HG02981 (cell line): ENCODE measurements at regions not wholly inside any gene's neighbourhood (a gene's known extent, or its start where the extent isn't known, plus 50 kb on each side); places are given as distances from the start of the nearest gene placed in this dataset.
A peak's percentile ranks its signal among the peaks of the same experiment; 100 is the strongest.
"Not testable (repeated sequence)": the region's sequence is repeated elsewhere in the genome, so short reads cannot be mapped to it uniquely, and the experiment has no call there.

ENCODE experiments used
- ATAC-seq: cut with Tn5 transposase; IDR thresholded peaks from one replicate; pipeline ENCODE4 v1.9.1; 2021; ENCODE audit warnings: mild to moderate bottlenecking, moderate library complexity; ENCODE audit not compliant: unreplicated experiment

DNA sequence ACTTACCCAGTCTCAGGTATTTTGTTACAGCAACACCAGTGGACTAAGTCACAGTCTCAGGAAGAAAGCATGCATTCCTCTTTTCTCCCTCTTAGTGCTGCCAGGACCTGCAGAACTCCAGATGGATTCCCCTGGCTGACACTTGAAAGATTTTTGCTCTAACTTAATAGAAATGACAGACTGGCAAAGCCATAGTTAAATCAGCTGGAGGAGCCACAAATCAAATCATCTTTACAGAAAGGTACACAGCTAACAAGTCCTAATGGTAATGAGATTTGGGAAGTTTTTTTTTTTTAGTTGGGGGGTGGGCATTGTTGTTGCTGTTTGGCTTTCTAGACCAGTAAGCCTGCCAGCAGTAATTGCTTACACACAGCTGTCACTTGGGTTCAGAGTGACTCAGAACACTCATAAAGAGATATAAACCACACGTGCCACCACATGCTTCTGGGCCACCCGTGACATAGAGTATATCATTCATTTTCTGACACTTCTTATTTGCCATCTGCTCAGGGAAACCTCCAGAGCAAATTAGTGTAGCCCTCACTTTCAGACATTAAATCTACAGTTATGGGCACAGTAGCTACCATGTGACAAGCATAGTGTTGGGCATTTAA, 72.4 kb downstream of the FH start:
- peak; percentile 44 for ATAC-seq

DNA sequence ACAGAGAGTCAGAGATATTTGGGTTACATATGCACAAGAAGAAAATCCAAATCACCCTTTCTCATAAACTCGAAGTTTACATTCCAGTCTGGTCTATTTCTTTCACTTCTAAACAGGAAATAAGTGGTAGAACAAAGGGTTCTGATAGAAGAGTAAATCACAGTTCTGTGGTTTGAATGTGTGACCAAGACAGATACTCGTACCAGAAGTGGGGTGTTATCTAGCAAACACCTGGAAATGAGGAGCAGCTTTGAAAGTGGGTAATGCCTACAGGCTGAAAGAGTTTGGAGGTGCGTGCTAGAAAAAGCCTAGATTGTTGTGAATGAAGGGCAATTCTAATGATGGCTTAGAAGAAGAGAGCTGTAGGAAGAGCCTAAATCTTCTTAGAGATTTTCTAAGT, 74.7 kb downstream of the FH start:
- no peak for ATAC-seq

DNA sequence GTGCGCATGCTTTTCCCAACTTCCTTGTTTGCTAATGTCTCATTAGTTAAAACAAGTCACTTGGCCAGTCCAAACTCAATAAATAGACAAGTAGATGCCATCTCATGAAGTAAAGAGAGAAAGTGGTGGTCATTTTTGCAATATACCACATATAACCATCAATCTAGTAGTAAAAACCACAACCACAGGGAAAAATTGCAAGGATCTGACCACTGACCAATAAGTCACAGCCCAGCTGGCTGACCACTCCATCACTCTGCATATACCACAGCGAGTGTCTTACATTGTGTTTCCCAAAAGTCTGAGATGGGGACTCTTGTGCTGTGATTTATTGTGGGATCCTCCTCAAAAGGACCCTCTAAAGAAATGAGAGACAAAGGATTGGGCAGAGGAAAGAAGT, 76.0 kb downstream of the FH start:
- ATAC-seq = no peak

DNA sequence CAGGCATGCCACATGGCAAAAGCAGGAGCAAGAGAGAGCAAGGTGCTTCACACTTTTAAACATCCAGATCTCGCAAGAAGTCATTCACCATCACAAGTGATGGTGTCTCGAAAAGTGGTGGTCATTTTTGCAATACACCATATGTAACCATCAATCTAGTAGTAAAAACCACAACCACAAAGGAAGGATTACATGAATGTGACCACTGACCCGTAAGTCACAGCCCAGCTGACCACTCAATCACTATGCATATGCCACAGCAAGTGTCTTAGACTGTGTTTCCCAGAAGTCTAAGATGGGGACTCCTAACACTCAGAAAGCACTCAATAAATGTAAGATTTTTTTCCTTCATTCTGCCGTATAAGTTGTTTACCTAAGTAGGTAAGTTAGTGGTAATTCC, 76.9 kb downstream of the FH start:
- no peak for ATAC-seq

DNA sequence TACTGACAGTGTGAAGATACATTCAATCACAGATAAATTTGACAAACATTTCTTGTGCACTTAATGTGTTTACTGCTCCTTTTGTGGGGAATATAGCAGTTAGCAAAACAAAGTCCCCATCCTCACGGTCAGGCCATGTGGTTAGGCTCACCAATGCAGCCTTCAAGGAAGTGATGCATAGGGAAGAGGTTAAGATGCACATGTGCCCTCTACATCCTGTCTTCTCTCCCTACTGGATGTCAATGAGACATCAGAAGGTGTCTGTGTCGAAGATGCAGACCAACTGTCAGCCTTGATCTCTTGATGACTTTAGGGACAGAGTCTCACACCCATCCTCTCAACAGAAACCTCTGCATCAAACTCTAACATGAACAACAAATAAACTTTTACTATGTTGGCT, 78.7 kb downstream of the FH start:
- no peak for ATAC-seq

DNA sequence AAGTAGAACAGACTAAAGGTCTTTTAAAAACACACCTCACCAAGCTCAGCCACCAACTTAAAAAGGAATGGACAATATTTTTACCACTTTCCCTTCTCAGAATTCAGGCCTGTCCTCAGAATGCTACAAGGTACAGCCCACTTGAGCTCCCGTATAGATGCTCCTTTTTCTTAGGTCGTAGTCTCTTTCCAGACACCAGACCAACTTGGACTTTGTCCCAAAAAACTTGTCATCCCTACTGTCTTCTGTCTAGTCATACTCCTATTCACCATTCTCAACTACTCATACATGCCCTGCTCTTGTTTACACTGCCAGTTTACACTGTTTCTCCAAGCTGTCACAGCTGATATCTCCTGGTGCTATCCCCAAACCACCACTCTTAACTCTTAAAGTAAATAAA, 80.9 kb downstream of the FH start:
- not testable (repeated sequence) for ATAC-seq

DNA sequence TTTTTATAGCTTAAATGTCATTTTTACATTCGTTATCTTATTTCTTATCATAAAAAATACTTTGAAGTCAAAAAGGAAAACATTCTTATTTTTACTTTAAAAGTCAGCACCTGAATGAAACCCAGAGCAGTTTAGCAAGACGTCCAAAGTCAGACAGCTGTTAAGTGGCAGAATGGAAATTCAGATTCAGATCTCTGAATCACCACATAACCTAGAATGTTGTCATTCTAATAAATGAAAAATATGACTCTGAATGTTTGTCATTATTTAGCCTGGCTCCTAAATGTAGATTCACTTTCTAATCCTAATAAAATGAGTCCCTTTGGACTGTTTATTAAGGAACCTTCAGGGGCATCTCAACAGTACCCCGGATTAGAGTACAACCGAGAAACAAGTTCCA, 75.2 kb upstream of the RGS7 start:
- no peak for ATAC-seq

DNA sequence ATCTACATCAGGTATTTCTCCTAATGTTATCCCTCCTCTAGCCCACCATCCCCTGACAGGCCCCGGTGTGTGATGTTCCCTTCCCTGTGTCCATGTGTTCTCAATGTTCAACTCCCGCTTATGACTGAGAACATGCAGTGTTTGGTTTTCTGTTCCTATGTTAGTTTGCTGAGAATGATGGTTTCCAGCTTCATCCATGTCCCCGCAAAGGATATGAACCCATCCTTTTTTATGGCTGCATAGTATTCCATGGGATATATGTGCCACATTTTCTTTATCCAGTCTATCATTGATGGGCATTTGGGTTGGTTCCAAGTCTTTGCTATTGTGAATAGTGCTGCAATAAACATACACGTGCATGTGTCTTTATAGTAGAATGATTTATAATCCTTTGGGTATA, 68.1 kb upstream of the RGS7 start:
- ATAC-seq = not testable (repeated sequence)

DNA sequence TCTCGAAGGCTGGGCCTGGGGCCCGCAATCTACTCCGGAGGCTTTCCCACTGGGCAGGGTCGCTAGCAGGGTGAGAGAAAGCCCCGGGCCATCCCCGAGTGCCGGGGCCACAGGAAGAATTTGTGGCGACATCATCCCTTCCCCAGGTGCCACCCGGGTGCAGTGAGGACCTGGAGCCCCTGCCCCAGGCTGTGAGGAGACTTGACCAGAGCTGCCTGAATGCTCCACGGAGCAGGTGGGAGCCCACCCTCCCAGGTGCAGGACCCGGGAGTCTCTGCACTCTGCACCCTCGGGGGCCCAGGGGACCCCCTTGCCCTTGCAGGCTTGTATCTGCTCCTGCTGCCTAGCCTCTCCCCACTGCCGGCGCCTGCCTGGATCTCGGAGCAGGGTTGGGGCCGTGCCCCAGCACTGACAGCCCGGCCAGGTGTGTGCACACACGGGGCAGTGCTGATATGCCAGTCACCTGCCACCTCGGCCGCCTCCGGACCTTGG, 67.5 kb upstream of the RGS7 start:
- peak; percentile 5 for ATAC-seq

DNA sequence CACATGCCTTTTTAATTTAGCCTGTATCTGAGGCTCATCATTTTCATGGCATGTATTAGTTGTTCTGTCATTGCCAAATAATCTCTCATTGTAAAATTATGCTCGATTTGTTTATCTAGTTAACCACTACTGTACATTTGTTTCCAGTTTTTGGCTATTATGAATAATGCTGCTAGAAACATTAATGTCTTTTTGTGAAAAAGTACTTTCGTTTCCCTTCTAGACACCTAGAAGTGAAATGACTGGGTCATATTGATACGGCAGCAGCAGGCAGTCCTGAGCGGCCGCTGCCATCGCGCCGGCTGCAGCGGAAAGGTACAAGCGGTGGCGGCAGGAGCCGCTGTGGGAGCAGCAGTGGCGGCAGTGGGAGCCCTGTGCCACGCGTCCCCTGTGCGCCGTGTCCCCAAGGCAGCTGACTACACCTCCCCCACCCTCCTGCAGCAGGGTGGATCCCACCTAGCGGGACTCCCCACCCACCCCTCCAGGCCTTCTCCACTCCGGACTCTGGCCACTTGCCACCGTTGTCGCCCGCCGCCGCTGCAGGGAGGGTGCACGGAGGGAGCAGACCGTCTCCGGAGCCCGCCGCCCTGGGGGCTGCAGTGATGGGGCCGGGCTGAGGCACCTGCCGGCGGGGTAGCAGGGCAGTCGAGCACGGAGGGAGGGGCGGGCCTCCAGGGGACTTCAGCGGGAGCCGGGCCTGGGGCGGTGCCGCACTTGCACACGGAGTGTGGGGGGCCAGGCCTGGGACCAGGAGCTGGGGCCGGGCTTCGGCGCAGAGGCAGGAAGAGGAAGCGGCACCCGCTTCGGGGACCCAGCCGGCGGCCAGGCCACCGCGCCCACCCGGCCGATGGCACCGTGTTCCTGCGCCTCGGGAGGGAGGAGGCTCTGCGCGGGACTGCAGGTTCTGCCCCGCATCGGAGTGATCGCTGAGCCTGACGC, 66.8 kb upstream of the RGS7 start:
- ATAC-seq = peak; percentile 86

DNA sequence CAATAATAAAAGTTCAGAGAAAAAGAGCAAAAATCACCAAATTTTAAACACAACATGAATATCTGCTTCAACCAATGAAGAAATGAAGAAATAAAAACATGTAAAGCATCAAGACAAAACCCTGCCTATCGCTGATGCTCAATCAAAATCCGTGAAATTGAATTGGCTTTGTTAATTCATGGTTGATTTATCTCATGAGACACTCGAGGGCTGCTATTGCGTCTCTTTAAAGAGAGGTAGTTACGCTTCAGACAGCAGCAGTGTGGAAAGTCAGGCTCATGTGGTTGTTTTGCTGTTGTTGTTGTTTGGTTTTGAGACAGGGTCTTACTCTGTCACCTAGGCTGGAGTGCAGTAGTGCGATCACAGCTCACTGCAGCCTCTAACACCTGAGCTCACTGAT, 65.5 kb upstream of the RGS7 start:
- no peak for ATAC-seq

DNA sequence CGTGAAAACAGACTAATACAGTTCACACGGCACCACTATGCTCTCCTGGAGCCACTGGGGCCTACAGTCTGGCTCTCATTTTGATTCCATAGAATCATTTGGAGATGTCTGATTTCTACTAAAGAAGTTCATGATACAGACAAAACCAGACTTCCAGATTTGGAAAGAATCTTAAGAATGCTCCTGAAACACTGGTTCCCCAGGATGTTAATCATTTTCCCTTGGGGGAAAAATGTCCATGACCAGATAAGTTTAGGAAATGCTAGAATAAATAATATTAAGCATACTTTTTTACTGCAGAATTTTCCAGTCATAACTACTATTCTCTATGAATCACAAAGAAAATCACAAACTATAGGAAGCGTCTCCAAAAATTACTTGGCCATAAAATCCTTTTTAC, 63.0 kb upstream of the RGS7 start:
- ATAC-seq = no peak

DNA sequence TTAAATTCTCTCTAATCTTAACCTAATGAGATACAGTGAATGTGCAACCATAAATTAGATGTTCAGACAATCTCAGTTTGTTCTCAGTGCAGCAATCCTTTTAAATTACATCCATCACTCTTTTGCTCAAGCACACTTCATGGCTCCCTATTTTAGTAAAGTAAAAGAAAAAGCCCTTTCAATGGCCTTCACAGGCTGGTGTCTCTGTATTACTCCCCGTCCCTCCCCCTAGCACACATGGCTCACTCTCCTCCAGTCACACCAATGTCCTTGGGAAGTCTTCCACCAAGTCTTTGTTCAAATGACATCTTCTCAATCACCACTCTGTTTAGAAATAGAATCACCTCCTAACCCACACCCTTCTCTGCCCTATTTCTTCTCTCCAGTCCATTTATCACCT, 60.3 kb upstream of the RGS7 start:
- ATAC-seq = no peak

DNA sequence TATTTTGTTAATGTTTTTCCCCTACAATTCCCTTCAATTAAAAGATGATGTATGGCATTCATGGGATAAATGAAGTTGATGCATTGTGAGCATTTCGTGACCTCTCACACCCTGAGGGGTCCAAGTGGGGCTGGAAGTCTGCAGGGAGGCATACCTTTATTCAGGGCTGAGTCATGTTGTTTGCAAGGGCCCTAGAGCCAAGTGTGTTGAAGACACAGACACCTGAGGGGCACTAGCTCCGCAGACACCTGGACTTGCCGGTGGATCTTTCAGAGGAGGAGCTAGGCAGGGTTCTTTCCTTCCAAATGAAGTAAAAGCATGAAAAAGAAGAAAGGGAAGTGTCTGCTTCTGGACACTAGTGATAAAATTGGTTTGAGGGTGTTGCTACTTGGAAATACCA, 57.0 kb upstream of the RGS7 start:
- ATAC-seq = no peak

DNA sequence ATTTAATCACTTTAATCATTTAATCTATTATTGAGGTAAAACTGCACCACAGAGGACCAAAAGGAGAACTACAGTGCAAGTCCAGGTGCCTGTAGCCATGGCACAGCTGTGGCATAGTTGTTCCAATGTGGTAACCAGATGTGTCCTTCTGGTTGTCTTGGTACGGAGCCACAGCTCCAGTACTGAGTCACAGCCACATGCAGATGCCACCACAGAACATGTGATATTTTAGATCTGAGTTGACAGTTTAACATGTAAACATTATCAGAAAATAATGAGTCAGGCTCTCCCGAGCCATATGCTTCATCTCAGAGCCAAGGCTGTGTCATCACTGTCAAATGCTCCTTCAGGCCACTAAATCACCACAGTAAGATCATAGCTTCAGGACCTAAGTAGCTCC, 56.4 kb upstream of the RGS7 start:
- ATAC-seq = peak; percentile 72

DNA sequence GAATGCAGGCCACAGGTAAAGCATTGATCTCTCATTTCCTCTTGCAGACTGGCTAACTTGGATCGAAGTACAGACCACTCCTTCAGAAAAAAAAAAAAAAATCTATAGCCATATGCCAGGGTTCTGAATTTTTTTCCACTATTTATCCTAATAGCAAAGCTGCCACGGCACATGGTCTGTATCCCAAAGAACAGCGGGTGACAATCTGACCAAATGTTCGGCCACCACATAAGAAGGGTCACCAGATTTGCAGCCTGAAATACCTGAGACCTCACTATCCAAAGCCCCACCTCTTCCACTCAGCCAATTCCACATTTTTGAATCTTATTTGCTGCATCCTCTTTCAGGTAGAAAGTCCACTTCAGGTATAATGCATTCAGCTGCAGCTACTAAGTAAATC, 55.6 kb upstream of the RGS7 start:
- no peak for ATAC-seq

DNA sequence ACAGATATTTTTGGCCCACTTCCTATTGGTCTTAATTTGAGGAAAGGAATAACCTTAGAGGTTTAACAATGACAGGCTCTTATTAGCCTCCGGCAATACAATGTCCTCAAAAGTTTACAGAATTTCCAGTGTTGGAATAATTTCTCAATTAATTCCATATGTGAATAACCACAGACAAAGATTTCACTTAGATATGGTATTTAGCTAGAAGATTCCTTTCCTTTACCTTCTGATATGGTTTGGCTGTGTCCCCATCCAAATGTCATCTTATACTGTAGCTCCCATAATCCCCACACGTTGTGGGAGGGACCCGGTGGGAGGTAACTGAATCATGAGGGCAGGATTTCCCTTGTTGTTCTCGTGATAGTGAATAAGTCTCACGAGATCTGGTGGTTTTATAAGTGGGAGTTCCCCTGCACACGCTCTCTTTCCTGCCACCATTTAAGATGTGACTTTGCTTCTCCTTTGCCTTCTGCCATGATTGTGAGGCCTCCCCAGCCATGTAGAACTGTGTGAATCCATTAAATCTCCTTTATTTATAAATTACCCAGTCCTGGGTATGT, 54.9 kb upstream of the RGS7 start:
- no peak for ATAC-seq

DNA sequence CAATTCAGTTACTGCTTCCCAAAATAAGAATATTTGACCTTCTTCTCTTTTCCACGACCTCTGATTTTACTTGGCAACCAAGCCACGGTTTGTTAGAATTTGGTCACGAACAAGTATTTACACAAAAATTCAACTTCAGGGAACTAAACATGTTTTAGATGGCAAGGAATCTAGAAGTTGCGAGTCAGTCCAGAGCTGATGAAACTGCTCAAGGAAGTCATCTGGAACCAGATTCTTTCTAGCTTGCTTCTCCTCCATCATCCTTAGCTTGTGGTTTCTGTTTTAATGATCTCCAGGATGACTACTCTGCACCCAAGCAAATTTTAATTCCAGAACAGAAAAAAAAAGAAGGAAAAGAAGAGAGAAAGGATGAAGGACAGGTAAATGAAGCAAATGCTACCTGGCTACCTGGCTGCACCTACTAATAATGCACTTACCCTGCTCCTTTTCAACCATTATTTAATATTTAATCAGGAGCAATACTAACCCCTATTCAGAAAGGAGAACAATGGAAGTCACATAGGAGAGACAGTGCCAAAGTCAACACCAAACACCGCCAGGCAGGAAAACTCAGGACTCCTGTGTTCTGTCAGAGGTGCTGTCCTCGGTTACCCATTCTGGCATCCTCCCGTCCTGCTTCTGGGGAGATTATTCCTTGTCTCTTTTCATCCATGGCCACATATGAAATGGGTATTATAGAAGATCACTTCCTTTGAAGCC, 54.2 kb upstream of the RGS7 start:
- ATAC-seq = no peak

DNA sequence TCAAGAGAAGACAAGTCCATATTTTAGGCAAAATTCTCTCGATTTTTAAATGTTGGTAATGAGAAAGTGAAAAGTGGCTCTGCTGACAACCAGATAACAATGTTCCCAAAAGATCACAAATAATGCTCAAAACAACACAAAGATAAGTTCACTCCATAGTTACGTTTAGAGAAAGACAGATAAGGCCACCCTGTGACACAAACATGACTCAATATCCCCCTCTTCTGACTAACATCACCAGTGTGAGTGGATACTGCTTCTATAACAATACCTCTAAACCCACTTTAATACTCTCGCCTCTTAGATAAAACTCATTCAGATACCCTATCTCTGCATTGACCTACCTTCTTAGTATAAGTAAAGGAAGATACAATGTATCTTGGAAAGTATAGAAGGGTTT, 51.2 kb upstream of the RGS7 start:
- no peak for ATAC-seq
